K562 (cell line): ENCODE measurements at regions not wholly inside any gene's neighbourhood (a gene's known extent, or its start where the extent isn't known, plus 50 kb on each side); places are given as distances from the start of the nearest gene placed in this dataset.

Source experiments
- ATAC-seq: fragments of 200-7000 bp; cut with Tn5 transposase; 3 replicates; pipeline ENCODE4 v1.9.1; 2020; ENCODE audit warnings: moderate library complexity
- BruUV-seq: library from RNA; stranded (reverse); fragments of 400-500 nt; replicated peaks from 2 replicates; lab custom pipeline; 2021; lab: Mats Ljungman, UMichigan
- CTCF ChIA-PET: fragments of 300-600 bp; formaldehyde crosslinking; extraction: SDS; loops from one replicate; lab custom pipeline; 2021; ENCODE audit warnings: low intra/inter-chr PET ratio; lab: Yijun Ruan, JAX
- POLR2A ChIA-PET: fragments of 300-600, 350-650 bp; sonication (Branson Sonifier 250); formaldehyde crosslinking; extraction: SDS; loops from one replicate; lab custom pipeline; 2021; ENCODE audit warnings: antibody characterized with exemption, inconsistent platforms; lab: Yijun Ruan, JAX
- DNase-seq, 4 experiments: peaks; one replicate each; pipeline versions ENCODE4 v3.0.0 to v3.0.0-alpha.2; 2011 to 2018; ENCODE audit warnings: low spot score in 3 of 4, mixed read lengths in 3 of 4; ENCODE audit errors: extremely low read depth in 1 of 4
- FAIRE-seq: peaks from 2 replicates; lab custom pipeline; 2011; peaks lifted over from hg19 to GRCh38; lab: Jason Lieb, UNC
- H2AFZ ChIP-seq: 2 replicates; pipeline ENCODE4 v1.6.0; 2011; ENCODE audit warnings: low read depth, low read length, control low read depth, inconsistent platforms
- H3K27ac ChIP-seq: fragments of 200-600 bp; 3 replicates; pipeline ENCODE4 v1.8.0; 2011; ENCODE audit warnings: low read depth, mild to moderate bottlenecking, control low read depth, inconsistent platforms, low read length, moderate library complexity, mixed read lengths; ENCODE audit errors: extremely low read depth
- H3K27me3 ChIP-seq, 2 experiments: fragments of 300-600 bp in 1 of 2; 2 replicates in 1 of 2; 3 replicates in 1 of 2; pipeline versions ENCODE4 v1.6.0 to v1.8.0; 2011; ENCODE audit warnings: inconsistent platforms in 2 of 2, low read length in 2 of 2, mild to moderate bottlenecking in 1 of 2, mixed read lengths in 1 of 2, moderate library complexity in 1 of 2; ENCODE audit not compliant: control insufficient read depth in 2 of 2, insufficient read depth in 2 of 2
- H3K36me3 ChIP-seq: fragments of 300-600 bp; 3 replicates; pipeline ENCODE4 v1.8.0; 2011; ENCODE audit warnings: mild to moderate bottlenecking, low read length, inconsistent platforms; ENCODE audit not compliant: control insufficient read depth, insufficient read depth
- H3K4me1 ChIP-seq, 2 experiments: fragments of 200-600 bp in 1 of 2; replicated peaks in 1 of 2; 2 replicates in 1 of 2; 3 replicates in 1 of 2; pipeline versions ENCODE4 v1.5.1 to v1.8.0; 2011; ENCODE audit warnings: inconsistent platforms in 2 of 2, low read length in 2 of 2, mild to moderate bottlenecking in 1 of 2, mixed read lengths in 1 of 2, moderate library complexity in 1 of 2; ENCODE audit not compliant: control insufficient read depth in 2 of 2, insufficient read depth in 2 of 2
- H3K4me2 ChIP-seq: 2 replicates; pipeline ENCODE4 v1.6.1; 2011; ENCODE audit warnings: low read length, control low read depth, inconsistent platforms, mixed read lengths; ENCODE audit not compliant: insufficient read depth
- H3K4me3 ChIP-seq: fragments of 200-600 bp; sonication (generic), shearing (Covaris generic); 2 replicates; pipeline ENCODE4 v1.5.1; 2016; ENCODE audit warnings: control low read depth, inconsistent platforms
- H3K79me2 ChIP-seq: fragments of 200-600 bp; 3 replicates; pipeline ENCODE4 v1.8.0; 2011; ENCODE audit warnings: low read length, inconsistent platforms; ENCODE audit not compliant: control insufficient read depth, insufficient read depth
- H3K9ac ChIP-seq, 2 experiments: 2 replicates each; pipeline versions ENCODE4 v1.6.0 to v1.6.1; 2011; ENCODE audit warnings: low read depth in 2 of 2, low read length in 2 of 2, control low read depth in 1 of 2, inconsistent platforms in 1 of 2, mild to moderate bottlenecking in 1 of 2, mixed read lengths in 1 of 2; ENCODE audit not compliant: insufficient read depth in 1 of 2
- H3K9me1 ChIP-seq: one replicate; pipeline ENCODE4 v1.6.0; 2011; ENCODE audit warnings: inconsistent platforms, mild to moderate bottlenecking, low read length, moderate library complexity; ENCODE audit not compliant: control insufficient read depth, insufficient read depth
- H3K9me3 ChIP-seq: replicated peaks from 2 replicates; pipeline ENCODE4 v1.5.1; 2011; ENCODE audit warnings: low read depth, low read length, inconsistent platforms; ENCODE audit not compliant: control insufficient read depth, insufficient read depth
- H4K20me1 ChIP-seq: replicated peaks from 2 replicates; pipeline ENCODE4 v1.6.1; 2011; ENCODE audit warnings: low read length, inconsistent platforms, mixed read lengths; ENCODE audit not compliant: control insufficient read depth, insufficient read depth
- CBX2 ChIP-seq: fragments of 200-600 bp; sonication (generic); IDR thresholded peaks from one replicate; pipeline ENCODE4 v1.6.1; 2012; ENCODE audit warnings: mild to moderate bottlenecking, low read length, inconsistent platforms; ENCODE audit not compliant: insufficient read depth, poor library complexity, severe bottlenecking
- CC2D1A ChIP-seq: fragments of 450-650 bp; IDR thresholded peaks from 2 replicates; pipeline ENCODE4 v1.6.1; 2017; ENCODE audit warnings: mild to moderate bottlenecking
- EHMT2 ChIP-seq: fragments of 450-650 bp; IDR thresholded peaks from 2 replicates; pipeline ENCODE4 v1.6.1; 2018; ENCODE audit warnings: antibody characterized with exemption
- EP400 ChIP-seq: fragments of 450-650 bp; IDR thresholded peaks from 2 replicates; pipeline ENCODE4 v1.6.1; 2017; ENCODE audit warnings: antibody characterized with exemption, mild to moderate bottlenecking, moderate library complexity
- NCOA1 ChIP-seq: fragments of 450-650 bp; IDR thresholded peaks from 2 replicates; pipeline ENCODE4 v1.6.1; 2016; ENCODE audit warnings: low read depth
- PHF21A ChIP-seq: fragments of 450-650 bp; IDR thresholded peaks from 2 replicates; pipeline ENCODE4 v1.6.1; 2017; ENCODE audit warnings: low read depth, borderline replicate concordance
- POLR3A ChIP-seq: IDR thresholded peaks from 2 replicates; pipeline ENCODE4 v1.6.1; 2011; ENCODE audit warnings: borderline replicate concordance, mild to moderate bottlenecking, moderate library complexity; ENCODE audit not compliant: insufficient read length, insufficient read depth; ENCODE audit errors: extremely low read depth
- TARDBP ChIP-seq: fragments of 450-650 bp; IDR thresholded peaks from 2 replicates; pipeline ENCODE4 v1.6.1; 2016
- WHSC1 ChIP-seq: IDR thresholded peaks from one replicate; pipeline ENCODE4 v1.6.1; 2012; ENCODE audit warnings: low read length, control low read depth, inconsistent platforms
- ZBTB40 ChIP-seq, 2 experiments: fragments of 450-650 bp in 1 of 2; sonication (generic) in 1 of 2; formaldehyde crosslinking in 1 of 2; IDR thresholded peaks; 2 replicates each; pipeline versions ENCODE4 v1.7.1 to v1.9.0; 2016 to 2022; ENCODE audit warnings: inconsistent platforms in 1 of 2, mild to moderate bottlenecking in 1 of 2, missing genetic modification reagents in 1 of 2
- ZNF124 ChIP-seq: sonication (generic); formaldehyde crosslinking; IDR thresholded peaks from 2 replicates; pipeline ENCODE4 v1.8.1; 2022; ENCODE audit warnings: missing genetic modification reagents
- ZNF583 ChIP-seq: fragments of 250-450 bp; sonication (Bioruptor Pico); IDR thresholded peaks from 2 replicates; pipeline ENCODE4 v1.4.0; 2020
- WGBS: fragments of 100-300 bp; shearing (Covaris generic); methylation state at CpG from one replicate; pipeline ENCODE4 v1.1.6; 2016; ENCODE audit warnings: low coverage, mixed read lengths; ENCODE audit not compliant: insufficient coverage; ENCODE audit errors: missing lambda C conversion rate; 5-methylcytosine and 5-hydroxymethylcytosine counted together
- in situ Hi-C: fragments of 300-500 bp; cut with MboI; formaldehyde crosslinking; loops from 4 replicates; pipeline ENCODE4 v1.15.0; 2018; ENCODE audit warnings: inconsistent platforms, mixed read lengths
- intact Hi-C: fragments of 100-400 bp; cut with micrococcal nuclease; formaldehyde crosslinking; loops from 2 replicates; pipeline ENCODE4 v1.14.2; 2022
- TF ChIP-seq, protein P1 (sequence below): fragments of 250-450 bp; sonication (Bioruptor Pico); IDR thresholded peaks from 2 replicates; pipeline ENCODE4 v1.5.0; 2021; ENCODE audit warnings: mild to moderate bottlenecking, borderline replicate concordance

DNA sequence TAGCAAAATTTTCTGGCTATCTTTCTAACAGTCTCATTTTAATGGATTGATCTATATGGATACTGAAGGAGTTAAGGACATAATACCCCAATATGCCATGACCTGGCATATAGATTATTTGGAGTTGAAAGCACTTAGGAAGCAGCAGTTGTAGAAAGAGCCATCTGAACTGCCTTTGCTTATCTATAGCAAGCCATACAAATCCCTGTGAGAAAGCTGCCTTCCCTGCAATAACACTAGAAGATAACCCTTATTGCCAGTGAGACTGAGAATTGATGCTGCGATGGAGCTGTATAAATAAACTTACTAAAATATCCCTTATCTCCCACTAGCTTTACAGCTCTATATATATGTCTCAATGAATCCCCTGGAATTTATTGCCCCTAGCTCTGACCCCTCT lies 346.3 kb downstream of the TECRL start:
- DNase-seq: no peak
- WGBS: 12% methylated on average over 1 of the region's 1 CpG
- Histone ChIP-seq H3K9ac (no peak overlapping the region), H3K4me3 (no peak overlapping the region), H3K79me2 (no peaks in the 10 kb centered on the region), H2AFZ (no peak overlapping the region), H3K27me3 (no peaks in the 10 kb centered on the region), H4K20me1 (no peaks in the 10 kb centered on the region), H3K9me3 (no peaks in the 10 kb centered on the region), H3K36me3 (no peaks in the 10 kb centered on the region), H3K27ac (no peak overlapping the region), H3K4me1 (no peaks in the 10 kb centered on the region), H3K4me2 (no peak overlapping the region), H3K9me1 (no peaks in the 10 kb centered on the region)
- CTCF ChIA-PET: no interaction called here
- no peak for ATAC-seq
- intact Hi-C loops: no loop called here
- POLR2A ChIA-PET: no interaction called here
- no TSS peak for BruUV-seq
- in situ Hi-C loops: no loop called here
- no peak for FAIRE-seq
- TF ChIP-seq EP400: no peak
- TF ChIP-seq ZNF124: no peak
- no peak for TF ChIP-seq POLR3A
- TF ChIP-seq WHSC1: no peak
- TF ChIP-seq CC2D1A: no peak
- no peak for TF ChIP-seq ZBTB40 (IDR thresholded peaks at IDR 0.05)
- no peak for TF ChIP-seq ZBTB40 (CRISPR knock-in tag; IDR thresholded peaks at IDR 0.05)
- TF ChIP-seq TARDBP: no peak
- no peak for TF ChIP-seq ZNF583 (CRISPR knock-in tag)
- TF ChIP-seq CBX2: no peak
- TF ChIP-seq EHMT2: no peak
- TF ChIP-seq, protein P1, sequence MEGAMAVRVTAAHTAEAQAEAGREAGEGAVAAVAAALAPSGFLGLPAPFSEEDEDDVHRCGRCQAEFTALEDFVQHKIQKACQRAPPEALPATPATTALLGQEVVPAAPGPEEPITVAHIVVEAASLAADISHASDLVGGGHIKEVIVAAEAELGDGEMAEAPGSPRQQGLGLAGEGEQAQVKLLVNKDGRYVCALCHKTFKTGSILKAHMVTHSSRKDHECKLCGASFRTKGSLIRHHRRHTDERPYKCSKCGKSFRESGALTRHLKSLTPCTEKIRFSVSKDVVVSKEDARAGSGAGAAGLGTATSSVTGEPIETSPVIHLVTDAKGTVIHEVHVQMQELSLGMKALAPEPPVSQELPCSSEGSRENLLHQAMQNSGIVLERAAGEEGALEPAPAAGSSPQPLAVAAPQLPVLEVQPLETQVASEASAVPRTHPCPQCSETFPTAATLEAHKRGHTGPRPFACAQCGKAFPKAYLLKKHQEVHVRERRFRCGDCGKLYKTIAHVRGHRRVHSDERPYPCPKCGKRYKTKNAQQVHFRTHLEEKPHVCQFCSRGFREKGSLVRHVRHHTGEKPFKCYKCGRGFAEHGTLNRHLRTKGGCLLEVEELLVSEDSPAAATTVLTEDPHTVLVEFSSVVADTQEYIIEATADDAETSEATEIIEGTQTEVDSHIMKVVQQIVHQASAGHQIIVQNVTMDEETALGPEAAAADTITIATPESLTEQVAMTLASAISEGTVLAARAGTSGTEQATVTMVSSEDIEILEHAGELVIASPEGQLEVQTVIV: no peak
- no peak for TF ChIP-seq PHF21A
- no peak for TF ChIP-seq NCOA1
